ENCODE measurements at regions not wholly inside any gene's neighbourhood (a gene's known extent, or its start where the extent isn't known, plus 50 kb on each side); places are given as distances from the start of the nearest gene placed in this dataset.
"Not testable (repeated sequence)": the region's sequence is repeated elsewhere in the genome, so short reads cannot be mapped to it uniquely, and the experiment has no call there.

- TF ChIP-seq CXXC5 (CRISPR knock-in tag; IDR thresholded peaks at IDR 0.05) (peak; percentile 76), KDM1A (IDR thresholded peaks at IDR 0.05) (peak; percentile 9 to 66; a peak in 1 of 4 replicates), POLR2H (tag; IDR thresholded peaks at IDR 0.05; ENCODE audit: low read depth) (peak; percentile 98), ELF4 (CRISPR knock-in tag; IDR thresholded peaks at IDR 0.05) (peak; percentile 100), MITF (IDR thresholded peaks at IDR 0.05) (0 out of 2 replicates have a peak, but pooled peaks have one; percentile 40), LEF1 (IDR thresholded peaks at IDR 0.05) (peak; percentile 68; the same call in 1 of the 2 replicates), ZNF175 (CRISPR knock-in tag; IDR thresholded peaks at IDR 0.05; ENCODE audit: low read depth) (peak; percentile 60; the same call in 1 of the 2 replicates), ZNF830 (CRISPR knock-in tag; IDR thresholded peaks at IDR 0.05) (peak; percentile 98), ARID1B (IDR thresholded peaks at IDR 0.05) (peak; percentile 65), CBX1 (IDR thresholded peaks at IDR 0.05; ENCODE audit: low read depth) (peak; percentile 100), ATF1 (tag; IDR thresholded peaks at IDR 0.05) (peak; percentile 66), RHOXF2B (CRISPR knock-in tag; conservative IDR thresholded peaks at IDR 0.05) (peak; percentile 98), DPF2 (IDR thresholded peaks at IDR 0.05) (peak; percentile 75), PHF21A (IDR thresholded peaks at IDR 0.05; ENCODE audit: borderline replicate concordance, low read depth) (peak; percentile 76), PML (IDR thresholded peaks at IDR 0.05; ENCODE audit: low read length) (peak; percentile 98), CREM (IDR thresholded peaks at IDR 0.05; ENCODE audit: low read depth) (peak; percentile 47; the same call in 1 of the 2 replicates), ETS1 (conservative IDR thresholded peaks at IDR 0.05; ENCODE audit: control insufficient read depth, low read depth, low read length) (peak; percentile 53; the same call in 1 of the 2 replicates), SMAD1 (IDR thresholded peaks at IDR 0.05; ENCODE audit: low read depth, low read length, partially characterized antibody) (peak; percentile 98), ZNF354B (CRISPR knock-in tag; IDR thresholded peaks at IDR 0.05) (peak; percentile 92), NFE2 (IDR thresholded peaks at IDR 0.05; ENCODE audit: low read depth) (peak; percentile 51), GTF2B (IDR thresholded peaks at IDR 0.05; ENCODE audit: extremely low read depth, insufficient read length) (peak; percentile 62), NR2C2 (CRISPR knock-in tag; IDR thresholded peaks at IDR 0.05) (peak; percentile 81), ZNF134 (CRISPR knock-in tag; conservative IDR thresholded peaks at IDR 0.05) (peak; percentile 73; the same call in 1 of the 2 replicates), USF2 (CRISPR knock-in tag; IDR thresholded peaks at IDR 0.05) (peak; percentile 43; the same call in 1 of the 2 replicates), TFE3 (CRISPR knock-in tag; IDR thresholded peaks at IDR 0.05) (peak; percentile 58)
- TF ChIP-seq ATF1 (CRISPR knock-in tag; IDR thresholded peaks at IDR 0.05); NR2C2 (tag; IDR thresholded peaks at IDR 0.05): not testable (repeated sequence)
These were observed 181.1 kb upstream of the NOTCH2NLA start (continued) for GRCh38 chr1:146409817-146410441.

All from K562 (cell line).